MM.1S (cell line): ENCODE measurements at regions not wholly inside any gene's neighbourhood (a gene's known extent, or its start where the extent isn't known, plus 50 kb on each side); places are given as distances from the start of the nearest gene placed in this dataset.

Source experiments
- CTCF ChIP-seq: fragments of 300-600 bp; sonication (generic); IDR thresholded peaks from 2 replicates; pipeline ENCODE4 v1.5.1; 2016; ENCODE audit warnings: antibody characterized with exemption, low read length, mixed read lengths
- EZH2 ChIP-seq: fragments of 300-600 bp; sonication (generic); optimal IDR thresholded peaks from 2 replicates; pipeline ENCODE3; 2017; ENCODE audit warnings: low read depth, mild to moderate bottlenecking, antibody characterized with exemption, low read length, mixed read lengths
- EZH2phosphoT487 ChIP-seq: fragments of 300-600 bp; sonication (generic); IDR thresholded peaks from 2 replicates; pipeline ENCODE4 v1.6.1; 2018; ENCODE audit warnings: antibody characterized with exemption, low read length

- no peak for TF ChIP-seq CTCF
- no peak for TF ChIP-seq EZH2
- TF ChIP-seq EZH2phosphoT487 = no peak
These were observed 144.0 kb upstream of the SERPINE2 start for GRCh38 chr2:224183086-224183485.
